ENCODE measurements at regions not wholly inside any gene's neighbourhood (a gene's known extent, or its start where the extent isn't known, plus 50 kb on each side); places are given as distances from the start of the nearest gene placed in this dataset.

- DNase-seq (ENCODE audit: extremely low read depth in 1 of 4, low spot score in 3 of 4) (no peak), ATAC-seq (no peak), FAIRE-seq (no peak)
- H3K4me1 ChIP-seq (replicated peaks in 1 of 2; ENCODE audit: control insufficient read depth in 2 of 2, insufficient read depth in 2 of 2, low read length in 2 of 2) = no peaks in the 10 kb centered on the region
- no peak overlapping the region for H3K4me3 ChIP-seq
- H3K36me3 ChIP-seq (ENCODE audit: control insufficient read depth, insufficient read depth, low read length) = no peaks in the 10 kb centered on the region
- POLR2A ChIA-PET = no interaction called here
- H2AFZ ChIP-seq (ENCODE audit: low read depth, low read length) = no peak overlapping the region
- no peak overlapping the region for H3K9ac ChIP-seq (ENCODE audit: insufficient read depth in 1 of 2, low read depth in 2 of 2, low read length in 2 of 2)
- no TSS peak for BruUV-seq (replicated peaks)
- 0% methylated on average over 1 of the region's 1 CpG for WGBS (ENCODE audit: insufficient coverage, low coverage, missing lambda C conversion rate)
- no peaks in the 10 kb centered on the region for H3K9me1 ChIP-seq (ENCODE audit: control insufficient read depth, insufficient read depth, low read length)
- in situ Hi-C loops (cut with MboI) = no loop called here
- CTCF ChIA-PET (ENCODE audit: low intra/inter-chr PET ratio) = no interaction called here
- no peaks in the 10 kb centered on the region for H3K9me3 ChIP-seq (replicated peaks; ENCODE audit: control insufficient read depth, insufficient read depth, low read depth, low read length)
- H3K27ac ChIP-seq (ENCODE audit: extremely low read depth, low read depth, low read length) = no peak overlapping the region
- intact Hi-C loops (cut with micrococcal nuclease) = no loop called here
- H3K27me3 ChIP-seq (ENCODE audit: control insufficient read depth in 2 of 2, insufficient read depth in 2 of 2, low read length in 2 of 2) = no peaks in the 10 kb centered on the region
- no peak overlapping the region for H3K4me2 ChIP-seq (ENCODE audit: insufficient read depth, low read length)
- H3K79me2 ChIP-seq (ENCODE audit: control insufficient read depth, insufficient read depth, low read length) = no peaks in the 10 kb centered on the region
- no peaks in the 10 kb centered on the region for H4K20me1 ChIP-seq (replicated peaks; ENCODE audit: control insufficient read depth, insufficient read depth, low read length)
- no peak for TF ChIP-seq DPF2 (IDR thresholded peaks at IDR 0.05)
- TF ChIP-seq SMARCC2 (IDR thresholded peaks at IDR 0.05; ENCODE audit: low read depth) = no peak
- TF ChIP-seq SIN3B (IDR thresholded peaks at IDR 0.05; ENCODE audit: low read depth) = no peak
- no peak for TF ChIP-seq HMBOX1 (IDR thresholded peaks at IDR 0.05)
- no peak for TF ChIP-seq EHMT2 (IDR thresholded peaks at IDR 0.05)
- no peak for TF ChIP-seq PREB (CRISPR knock-in tag; IDR thresholded peaks at IDR 0.05)
- no peak for TF ChIP-seq NFE2L1 (tag; IDR thresholded peaks at IDR 0.05; ENCODE audit: borderline replicate concordance, low read depth)
- TF ChIP-seq SMAD1 (IDR thresholded peaks at IDR 0.05; ENCODE audit: low read depth, low read length, partially characterized antibody) = no peak
- no peak for TF ChIP-seq TFE3 (CRISPR knock-in tag; IDR thresholded peaks at IDR 0.05)
- no peak for TF ChIP-seq ZNF695 (CRISPR knock-in tag; IDR thresholded peaks at IDR 0.05)
- no peak for TF ChIP-seq KLF1 (tag; IDR thresholded peaks at IDR 0.05)
- no peak for TF ChIP-seq NELFE (IDR thresholded peaks at IDR 0.05; ENCODE audit: insufficient read depth, insufficient read length)
- TF ChIP-seq NKRF (IDR thresholded peaks at IDR 0.05; ENCODE audit: borderline replicate concordance) = no peak
Measured at GRCh38 chr14:53406519-53406918, 253.4 kb upstream of the DDHD1 start.
